DND-41 (cell line): ENCODE measurements at regions not wholly inside any gene's neighbourhood (a gene's known extent, or its start where the extent isn't known, plus 50 kb on each side); places are given as distances from the start of the nearest gene placed in this dataset.

Experiments
- ATAC-seq: fragments of 200-7000 bp; cut with Tn5 transposase; 3 replicates; pipeline ENCODE4 v1.9.1; 2021; ENCODE audit warnings: low read depth; ENCODE audit not compliant: insufficient read depth
- DNase-seq: peaks from one replicate; pipeline ENCODE4 v3.0.0-alpha.2; 2020
- H2AFZ ChIP-seq: 2 replicates; pipeline ENCODE4 v1.6.0; 2012; ENCODE audit warnings: low read depth, low read length
- H3K27ac ChIP-seq: 2 replicates; pipeline ENCODE4 v1.5.1; 2012; ENCODE audit warnings: low read length, inconsistent platforms
- H3K27me3 ChIP-seq: fragments of 200-600 bp; sonication (generic); 2 replicates; pipeline ENCODE4 v1.6.0; 2012; ENCODE audit warnings: low read length, mild to moderate bottlenecking, inconsistent platforms; ENCODE audit not compliant: insufficient read depth, poor library complexity
- H3K36me3 ChIP-seq: 2 replicates; pipeline ENCODE4 v1.5.1; 2012; ENCODE audit warnings: low read length, inconsistent platforms; ENCODE audit not compliant: insufficient read depth
- H3K4me1 ChIP-seq: 2 replicates; pipeline ENCODE4 v1.5.1; 2012; ENCODE audit warnings: mild to moderate bottlenecking, low read length; ENCODE audit not compliant: insufficient read depth
- H3K4me2 ChIP-seq: 2 replicates; pipeline ENCODE4 v1.6.0; 2012; ENCODE audit warnings: mild to moderate bottlenecking, moderate library complexity, low read length, inconsistent platforms; ENCODE audit not compliant: insufficient read depth
- H3K4me3 ChIP-seq, 2 experiments: fragments of 200-600 bp in 1 of 2; shearing (Covaris generic) in 1 of 2; 2 replicates each; pipeline ENCODE4 v1.5.1; 2012 to 2016; ENCODE audit warnings: inconsistent platforms in 2 of 2, low read length in 2 of 2, mild to moderate bottlenecking in 2 of 2, low read depth in 1 of 2, moderate library complexity in 1 of 2
- H3K79me2 ChIP-seq: 2 replicates; pipeline ENCODE4 v1.6.0; 2012; ENCODE audit warnings: low read length, inconsistent platforms; ENCODE audit not compliant: insufficient read depth
- H3K9ac ChIP-seq: 2 replicates; pipeline ENCODE4 v1.6.0; 2012; ENCODE audit warnings: low read depth, mild to moderate bottlenecking, inconsistent platforms, low read length, moderate library complexity
- H3K9me3 ChIP-seq: 2 replicates; pipeline ENCODE4 v1.5.1; 2012; ENCODE audit warnings: low read length, moderate library complexity, mild to moderate bottlenecking, inconsistent platforms; ENCODE audit not compliant: insufficient read depth, severe bottlenecking
- H4K20me1 ChIP-seq: 2 replicates; pipeline ENCODE4 v1.6.0; 2012; ENCODE audit warnings: low read length; ENCODE audit not compliant: insufficient read depth
- CTCF ChIP-seq: IDR thresholded peaks from 2 replicates; pipeline ENCODE4 v1.5.1; 2012; ENCODE audit warnings: borderline replicate concordance, low read length, moderate library complexity, mild to moderate bottlenecking; ENCODE audit not compliant: poor library complexity, severe bottlenecking; ENCODE audit errors: extremely low read depth
- EZH2 ChIP-seq: IDR thresholded peaks from 3 replicates; pipeline ENCODE4 v1.6.1; 2012; ENCODE audit warnings: borderline replicate concordance, low read depth, mild to moderate bottlenecking, moderate library complexity, low read length, inconsistent platforms; ENCODE audit not compliant: severe bottlenecking

DNA sequence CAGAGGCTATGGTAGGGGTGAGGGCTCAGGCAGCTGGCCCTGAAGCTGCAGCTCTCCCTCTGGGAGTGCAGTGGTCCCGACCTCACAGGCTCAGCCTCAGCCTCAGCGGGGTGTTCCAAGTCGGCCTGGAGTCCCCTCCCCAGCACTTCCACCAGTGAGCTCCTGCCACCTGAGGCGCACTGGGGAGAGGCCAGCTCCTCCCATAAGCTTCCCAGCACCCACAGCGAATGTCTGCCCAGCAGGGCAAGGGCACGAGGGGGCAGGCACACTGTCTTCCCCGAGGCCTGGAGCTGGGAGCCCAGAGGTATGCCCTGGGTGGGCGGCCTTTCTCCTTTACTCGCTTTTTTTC, 53.2 kb upstream of the SLCO4A1 start:
- Histone ChIP-seq H4K20me1 (peaks cover 37% of the 10 kb centered on the region), H3K9me3 (no peaks in the 10 kb centered on the region), H3K27ac (no peak overlapping the region), H3K27me3 (peaks cover 15% of the 10 kb centered on the region), H3K9ac (no peak overlapping the region), H3K36me3 (no peaks in the 10 kb centered on the region), H3K4me2 (no peak overlapping the region), H2AFZ (no peak overlapping the region), H3K4me1 (no peaks in the 10 kb centered on the region), H3K4me3 (no peak overlapping the region), H3K79me2 (no peaks in the 10 kb centered on the region)
- DNase-seq = no peak
- no peak for TF ChIP-seq EZH2
- TF ChIP-seq CTCF = no peak
- no peak for ATAC-seq

DNA sequence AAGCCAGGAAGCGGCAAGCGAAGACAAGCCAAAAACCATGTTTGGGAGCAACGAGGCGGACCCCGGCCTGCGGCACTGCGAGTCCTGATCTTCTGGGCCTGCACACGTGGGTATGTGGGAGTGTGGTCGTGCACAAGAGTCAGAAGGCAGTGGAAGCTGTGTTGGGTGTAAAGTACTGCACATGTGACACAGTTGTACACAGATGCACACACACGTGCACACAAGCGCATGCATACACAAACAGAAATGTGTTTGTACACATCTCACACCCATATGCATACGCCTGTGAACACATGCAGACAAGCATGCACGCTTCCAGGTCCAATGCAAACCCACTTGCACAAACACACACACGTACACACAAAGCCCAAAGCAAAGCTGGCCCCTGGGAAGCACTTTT, 52.6 kb upstream of the SLCO4A1 start:
- H3K9me3 ChIP-seq = no peaks in the 10 kb centered on the region
- DNase-seq = no peak
- H4K20me1 ChIP-seq = peaks cover 31% of the 10 kb centered on the region
- H3K27me3 ChIP-seq = peaks cover 17% of the 10 kb centered on the region
- no peak overlapping the region for H3K4me3 ChIP-seq
- no peak overlapping the region for H3K27ac ChIP-seq
- H3K79me2 ChIP-seq = no peaks in the 10 kb centered on the region
- no peaks in the 10 kb centered on the region for H3K36me3 ChIP-seq
- TF ChIP-seq CTCF (no peak), EZH2 (no peak)
- no peak overlapping the region for H2AFZ ChIP-seq
- no peak overlapping the region for H3K9ac ChIP-seq
- H3K4me2 ChIP-seq = no peak overlapping the region
- ATAC-seq = no peak
- H3K4me1 ChIP-seq = no peaks in the 10 kb centered on the region

GRCh38 chr20:62590309-62591121, 51.8 kb upstream of the SLCO4A1 start:
- DNase-seq (no peak), ATAC-seq (no peak)
- H3K36me3 ChIP-seq = no peaks in the 10 kb centered on the region
- no peak overlapping the region for H2AFZ ChIP-seq
- H3K9me3 ChIP-seq = no peaks in the 10 kb centered on the region
- no peak overlapping the region for H3K9ac ChIP-seq
- no peaks in the 10 kb centered on the region for H3K79me2 ChIP-seq
- no peak overlapping the region for H3K4me3 ChIP-seq
- H3K4me2 ChIP-seq = no peak overlapping the region
- H3K4me1 ChIP-seq = no peaks in the 10 kb centered on the region
- H3K27ac ChIP-seq = no peak overlapping the region
- H4K20me1 ChIP-seq = peaks cover 31% of the 10 kb centered on the region
- peaks cover 21% of the 10 kb centered on the region for H3K27me3 ChIP-seq
- no peak for TF ChIP-seq CTCF
- no peak for TF ChIP-seq EZH2
